Transverse colon (tissue), 4 donors: ENCODE measurements at regions not wholly inside any gene's neighbourhood (a gene's known extent, or its start where the extent isn't known, plus 50 kb on each side); places are given as distances from the start of the nearest gene placed in this dataset.
A peak's percentile ranks its signal among the peaks of the same experiment; 100 is the strongest.
"Not testable (repeated sequence)": the region's sequence is repeated elsewhere in the genome, so short reads cannot be mapped to it uniquely, and the experiment has no call there.

ENCODE experiments used
- DNase-seq: peaks from one replicate; pipeline ENCODE4 v3.0.0-alpha.2; 2019
- H3K27ac ChIP-seq, 4 donors: fragments of 200-600 bp; sonication (generic); 2 replicates each; pipeline ENCODE4 v1.5.1; 2016 to 2018; ENCODE audit warnings: inconsistent platforms in 4 of 4
- H3K27me3 ChIP-seq: fragments of 200-600 bp; sonication (generic); 2 replicates; pipeline ENCODE4 v1.5.1; 2017; ENCODE audit warnings: inconsistent platforms
- H3K36me3 ChIP-seq, 4 donors: fragments of 200-600 bp; sonication (generic); 2 replicates each; pipeline ENCODE4 v1.5.1; 2017 to 2019; ENCODE audit warnings: inconsistent platforms in 4 of 4
- H3K4me1 ChIP-seq, 4 donors: fragments of 200-600 bp; sonication (generic); 2 replicates each; pipeline ENCODE4 v1.5.1; 2017 to 2020; ENCODE audit warnings: inconsistent platforms in 4 of 4
- H3K4me3 ChIP-seq, 4 donors: fragments of 200-600 bp; sonication (generic); 1 replicate in 1 of 4; 2 replicates in 3 of 4; pipeline versions ENCODE4 v1.5.1 to v1.6.1; 2017 to 2019; ENCODE audit warnings: inconsistent platforms in 4 of 4
- H3K9me3 ChIP-seq, 2 donors: fragments of 200-600 bp; sonication (generic); 2 replicates each; pipeline ENCODE4 v1.5.1; 2017 to 2019; ENCODE audit warnings: inconsistent platforms in 2 of 2
- EP300 ChIP-seq: sonication (generic); formaldehyde crosslinking; IDR thresholded peaks from one replicate; pipeline ENCODE4 v1.6.1; 2017; ENCODE audit warnings: antibody characterized with exemption, low read depth
- POLR2A ChIP-seq: fragments of 450-650 bp; IDR thresholded peaks from one replicate; pipeline ENCODE4 v1.6.1; 2016; ENCODE audit warnings: antibody characterized with exemption, mild to moderate bottlenecking, moderate library complexity
- POLR2AphosphoS5 ChIP-seq, 3 donors: sonication (generic); formaldehyde crosslinking; IDR thresholded peaks; one replicate each; pipeline ENCODE4 v1.6.1; 2016; ENCODE audit warnings: antibody characterized with exemption in 3 of 3
- WGBS, 2 donors: methylation state at CpG; one replicate each; pipeline ENCODE4 v1.1.5; 2018; ENCODE audit warnings: low coverage in 1 of 2; 5-methylcytosine and 5-hydroxymethylcytosine counted together
- in situ Hi-C, 4 donors: fragments of 200-750 bp; cut with MboI; loops; one replicate each; pipeline versions ENCODE4 v1.15.0 to v1.15.1; 2017; ENCODE audit warnings: low sequenced_read_pairs in 3 of 4, low pct_ligation_motif_present in 1 of 4, low pct_unique_long_range_greater_than_20kb in 1 of 4
- intact Hi-C: fragments of 100-400 bp; cut with DNase I; formaldehyde crosslinking; loops from one replicate; pipeline ENCODE4 v1.15.1; 2023; ENCODE audit warnings: low total_unique reads
- TF ChIP-seq, protein P1 (sequence below), 5 experiments: fragments of 200-600 bp in 3 of 5; fragments of 450-650 bp in 2 of 5; sonication (generic) in 3 of 5; IDR thresholded peaks; 1 replicate in 2 of 5; 2 replicates in 3 of 5; pipeline ENCODE4 v1.5.1; 2016 to 2017; ENCODE audit warnings: antibody characterized with exemption in 5 of 5, inconsistent platforms in 3 of 5, mild to moderate bottlenecking in 2 of 5, moderate library complexity in 1 of 5

DNA sequence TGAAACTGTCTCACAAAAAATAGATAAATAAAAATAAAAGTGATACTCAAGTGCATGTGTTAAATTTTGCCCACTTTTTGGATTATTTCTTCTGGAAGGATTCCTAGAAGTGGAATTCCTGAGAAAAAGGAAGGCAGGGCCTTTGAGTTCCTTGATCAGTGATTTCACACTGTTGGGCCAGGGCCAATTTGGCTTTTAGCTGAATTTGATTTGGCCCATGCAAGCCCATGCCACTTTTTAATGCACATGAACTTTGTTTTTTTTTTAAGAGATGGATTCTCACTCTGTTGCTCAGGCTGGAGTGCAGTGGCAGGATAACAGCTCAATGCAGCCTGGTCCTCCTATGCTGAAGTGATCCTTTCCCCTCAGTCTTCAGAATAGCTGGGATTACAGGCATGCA is 96.3 kb downstream of the TNFRSF13B start:
- peaks cover 0 to 9% (median 3%) of the 10 kb centered on the region in 4 donors for H3K4me1 ChIP-seq
- no peaks in the 10 kb centered on the region for H3K36me3 ChIP-seq
- H3K4me3 ChIP-seq = no peak overlapping the region
- no peaks in the 10 kb centered on the region for H3K9me3 ChIP-seq
- H3K27ac ChIP-seq = no peak overlapping the region
- intact Hi-C loops = no loop called here
- in situ Hi-C loops = no loop called here
- no peak for DNase-seq
- TF ChIP-seq EP300 = no peak
- TF ChIP-seq, protein P1, sequence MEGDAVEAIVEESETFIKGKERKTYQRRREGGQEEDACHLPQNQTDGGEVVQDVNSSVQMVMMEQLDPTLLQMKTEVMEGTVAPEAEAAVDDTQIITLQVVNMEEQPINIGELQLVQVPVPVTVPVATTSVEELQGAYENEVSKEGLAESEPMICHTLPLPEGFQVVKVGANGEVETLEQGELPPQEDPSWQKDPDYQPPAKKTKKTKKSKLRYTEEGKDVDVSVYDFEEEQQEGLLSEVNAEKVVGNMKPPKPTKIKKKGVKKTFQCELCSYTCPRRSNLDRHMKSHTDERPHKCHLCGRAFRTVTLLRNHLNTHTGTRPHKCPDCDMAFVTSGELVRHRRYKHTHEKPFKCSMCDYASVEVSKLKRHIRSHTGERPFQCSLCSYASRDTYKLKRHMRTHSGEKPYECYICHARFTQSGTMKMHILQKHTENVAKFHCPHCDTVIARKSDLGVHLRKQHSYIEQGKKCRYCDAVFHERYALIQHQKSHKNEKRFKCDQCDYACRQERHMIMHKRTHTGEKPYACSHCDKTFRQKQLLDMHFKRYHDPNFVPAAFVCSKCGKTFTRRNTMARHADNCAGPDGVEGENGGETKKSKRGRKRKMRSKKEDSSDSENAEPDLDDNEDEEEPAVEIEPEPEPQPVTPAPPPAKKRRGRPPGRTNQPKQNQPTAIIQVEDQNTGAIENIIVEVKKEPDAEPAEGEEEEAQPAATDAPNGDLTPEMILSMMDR (IDR thresholded peaks at IDR 0.05) = no peak
- no peak for TF ChIP-seq POLR2A
- no peak for TF ChIP-seq POLR2AphosphoS5 (IDR thresholded peaks at IDR 0.05)
- H3K27me3 ChIP-seq = no peaks in the 10 kb centered on the region

DNA sequence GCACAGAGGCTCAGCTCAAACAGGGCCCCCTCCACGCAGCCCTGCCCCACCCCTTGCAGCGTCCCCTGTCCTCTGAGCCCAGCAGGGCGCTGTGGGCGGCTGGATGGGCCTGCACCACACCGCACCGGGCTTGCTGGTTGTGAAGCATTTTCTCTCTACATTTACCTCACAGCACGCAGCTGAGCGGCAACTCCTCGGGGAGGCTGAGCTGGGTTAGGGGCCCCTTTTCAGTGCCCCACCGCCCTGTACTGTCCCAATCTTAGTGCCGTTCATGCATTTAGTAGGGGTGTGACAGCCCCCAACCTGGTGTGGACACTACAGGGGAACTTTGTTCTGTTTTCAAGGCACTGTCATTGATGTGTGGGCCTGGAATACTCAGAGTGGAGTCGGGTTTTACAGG is 97.7 kb downstream of the TNFRSF13B start:
- H3K27ac ChIP-seq, H3K4me1 ChIP-seq, in situ Hi-C loops, H3K4me3 ChIP-seq, H3K9me3 ChIP-seq, intact Hi-C loops, H3K27me3 ChIP-seq, H3K36me3 ChIP-seq, DNase-seq: not testable (repeated sequence)
- WGBS, 2 donors = 81% methylated on average over 10 of the region's 12 CpGs; no CpG with 5 or more reads in 1 of the 2 donors

DNA sequence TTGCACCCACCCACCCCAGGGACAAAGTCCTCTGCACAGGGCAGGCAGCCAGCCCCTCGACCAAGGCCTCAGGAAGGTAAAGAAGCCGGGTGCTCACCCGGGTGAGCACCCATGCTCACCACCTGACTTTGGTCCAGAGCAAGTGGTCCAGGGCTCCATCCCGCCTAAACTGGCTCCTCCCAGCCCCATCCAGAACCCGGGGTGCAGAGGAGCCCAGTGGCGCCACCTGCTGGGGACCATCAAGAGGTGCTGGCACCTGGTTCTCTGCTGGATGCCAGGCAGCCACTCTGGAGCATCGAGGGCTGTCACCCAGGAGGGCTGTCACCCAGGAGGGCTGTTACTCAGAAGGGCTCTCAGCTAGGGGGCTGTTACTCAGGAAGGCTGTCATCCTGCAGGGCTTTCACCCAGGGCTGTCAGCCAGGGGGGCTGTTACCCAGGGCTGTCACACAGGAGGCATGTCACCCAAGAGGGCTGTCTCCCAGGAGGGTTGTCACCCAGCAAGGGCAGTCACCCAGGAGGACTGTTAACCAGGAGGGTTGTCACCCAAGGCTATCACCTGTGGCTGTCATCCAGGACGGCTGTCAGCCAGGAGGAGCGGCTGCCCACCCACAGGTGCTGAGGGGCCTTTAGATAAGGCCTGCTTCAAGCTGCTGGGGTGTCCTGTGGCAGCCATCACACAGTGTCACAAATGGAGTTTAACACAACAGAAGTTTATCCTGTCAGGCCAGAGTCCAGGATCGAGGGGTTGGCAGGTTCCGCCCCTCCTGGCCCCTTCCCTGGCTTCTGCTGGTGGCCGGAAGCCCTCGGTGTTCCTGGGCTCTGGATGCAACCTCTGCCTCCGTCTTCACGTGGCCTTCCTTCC is 98.5 kb downstream of the TNFRSF13B start:
- H3K27ac ChIP-seq = no peak overlapping the region
- WGBS, 2 donors = 35% methylated on average over 15 of the region's 15 CpGs; no CpG with 5 or more reads in 1 of the 2 donors
- H3K4me1 ChIP-seq = peaks cover 0 to 9% (median 3%) of the 10 kb centered on the region in 4 donors
- no peak overlapping the region for H3K4me3 ChIP-seq
- no peaks in the 10 kb centered on the region for H3K9me3 ChIP-seq
- TF ChIP-seq, protein P1 (IDR thresholded peaks at IDR 0.05) = peak; percentile 36 to 48 (median 47)
- TF ChIP-seq POLR2A = no peak
- H3K36me3 ChIP-seq = no peaks in the 10 kb centered on the region
- intact Hi-C loops (no loop called here), in situ Hi-C loops (no loop called here)
- no peaks in the 10 kb centered on the region for H3K27me3 ChIP-seq
- peak; percentile 50 for DNase-seq

DNA sequence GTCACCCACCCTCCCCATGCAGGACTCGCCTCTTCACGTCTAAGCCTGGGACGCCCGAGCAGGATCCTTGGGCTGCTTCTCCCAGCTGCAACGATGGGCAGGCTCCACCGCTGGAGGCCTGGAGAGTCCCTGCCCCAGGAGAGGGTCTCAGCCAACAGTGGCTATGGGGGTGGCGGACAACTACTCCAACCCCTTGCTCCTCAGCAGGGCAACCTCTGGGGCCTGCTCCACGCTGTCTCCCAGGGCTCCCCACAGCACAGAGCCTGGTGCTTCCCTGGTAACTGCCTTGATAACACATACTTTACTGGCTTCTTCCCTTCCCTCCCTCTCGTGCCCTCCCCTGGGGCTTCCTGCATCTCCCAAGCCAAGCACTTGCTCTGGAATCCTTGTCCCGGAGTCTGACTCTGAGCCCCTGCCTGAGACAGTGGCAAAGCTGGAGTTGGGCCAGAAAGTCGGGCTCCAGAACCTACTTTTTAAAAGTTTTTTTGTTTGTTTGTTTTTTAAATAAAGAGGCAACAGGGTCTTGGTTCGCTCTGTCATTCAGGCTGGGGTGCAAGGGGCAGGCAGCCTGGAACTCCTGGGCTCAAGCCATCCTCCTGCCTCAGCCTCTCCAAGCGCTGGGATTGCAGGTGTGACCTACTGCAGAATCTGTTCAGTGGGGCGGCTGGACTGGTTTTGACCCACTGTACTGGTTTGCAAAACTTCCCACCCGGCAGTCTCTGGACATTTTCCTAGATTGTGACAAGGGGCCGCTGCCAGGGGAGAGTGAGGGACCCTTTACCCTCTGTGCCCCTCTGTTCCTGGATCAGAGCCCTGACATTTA is 99.4 kb downstream of the TNFRSF13B start:
- no peaks in the 10 kb centered on the region for H3K36me3 ChIP-seq
- in situ Hi-C loops = no loop called here
- H3K27ac ChIP-seq = no peak overlapping the region
- H3K4me1 ChIP-seq = peaks cover 0 to 9% (median 3%) of the 10 kb centered on the region in 4 donors
- H3K27me3 ChIP-seq = no peaks in the 10 kb centered on the region
- H3K9me3 ChIP-seq = no peaks in the 10 kb centered on the region
- DNase-seq = no peak
- WGBS, 2 donors = 57% methylated on average over 16 of the region's 16 CpGs; no CpG with 5 or more reads in 1 of the 2 donors
- no peak for TF ChIP-seq POLR2AphosphoS5 (IDR thresholded peaks at IDR 0.05)
- TF ChIP-seq, protein P1 (IDR thresholded peaks at IDR 0.05) = no peak
- no peak for TF ChIP-seq POLR2A
- TF ChIP-seq EP300 = no peak
- intact Hi-C loops = no loop called here
- no peak overlapping the region for H3K4me3 ChIP-seq

DNA sequence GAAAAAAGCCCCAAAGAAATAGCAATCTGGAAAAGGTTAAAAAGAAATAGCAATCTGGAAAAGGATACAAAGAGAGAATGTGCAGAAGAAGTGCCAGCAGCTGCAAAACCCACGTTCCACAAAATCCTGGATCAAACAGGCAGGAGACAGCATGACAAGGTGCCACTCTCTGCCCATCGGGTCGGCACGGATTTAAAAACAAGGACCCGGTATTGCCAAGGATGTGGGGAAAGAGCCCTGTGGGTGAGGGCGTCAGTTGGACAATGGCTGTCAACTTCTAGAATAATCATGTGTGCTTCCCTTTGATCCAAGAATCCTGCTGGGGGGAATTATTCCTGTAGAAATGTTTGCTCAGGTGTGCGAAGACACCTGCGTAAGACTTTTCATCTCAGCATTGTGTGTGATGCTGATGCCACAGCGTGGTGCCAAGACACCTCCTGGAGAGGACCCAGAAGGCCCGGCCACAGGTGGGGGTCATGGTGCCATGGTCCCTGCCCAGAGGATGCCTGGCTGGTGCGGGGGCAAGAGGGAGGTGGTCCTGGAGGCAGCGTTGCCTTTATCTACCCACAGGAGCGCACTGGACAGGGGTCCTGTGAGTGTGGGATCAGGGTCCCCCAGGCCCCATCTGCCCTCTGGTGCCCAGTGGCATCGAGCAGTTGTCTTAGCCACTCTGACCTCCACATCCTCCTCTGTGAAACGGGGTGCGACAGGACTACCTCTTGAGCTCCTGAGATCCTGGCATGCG is 100.3 kb downstream of the TNFRSF13B start:
- H3K4me1 ChIP-seq, in situ Hi-C loops, intact Hi-C loops, H3K36me3 ChIP-seq, DNase-seq, H3K27me3 ChIP-seq, H3K4me3 ChIP-seq, H3K9me3 ChIP-seq, H3K27ac ChIP-seq: not testable (repeated sequence)
- 48 to 63% methylated on average over 2 to 17 of the region's 17 CpGs for WGBS, 2 donors
